ENCODE measurements at regions not wholly inside any gene's neighbourhood (a gene's known extent, or its start where the extent isn't known, plus 50 kb on each side); places are given as distances from the start of the nearest gene placed in this dataset.
"Not testable (repeated sequence)": the region's sequence is repeated elsewhere in the genome, so short reads cannot be mapped to it uniquely, and the experiment has no call there.

GRCh38 chr10:95137990-95138625 lies 55.9 kb upstream of the ACSM6 start:
- DNase-seq (ENCODE audit: low read depth in 2 of 2) = not testable (repeated sequence)

GRCh38 chr10:95134490-95134889 lies 59.5 kb upstream of the ACSM6 start:
- DNase-seq (ENCODE audit: low read depth in 2 of 2) = no peak

GRCh38 chr10:95133997-95134396 lies 60.0 kb upstream of the ACSM6 start:
- no peak for DNase-seq (ENCODE audit: low read depth in 2 of 2)

GRCh38 chr10:95133016-95133752 lies 60.9 kb upstream of the ACSM6 start:
- DNase-seq (ENCODE audit: low read depth in 2 of 2) = peak; percentile 22 to 30

- not testable (repeated sequence) for DNase-seq (ENCODE audit: low read depth in 2 of 2)
Measured at GRCh38 chr10:95130429-95130828, 61.1 kb upstream of the CYP2C8 start.

- no peak for DNase-seq (ENCODE audit: low read depth in 2 of 2)
Measured at GRCh38 chr10:95125582-95125981, 56.3 kb upstream of the CYP2C8 start.

- no peak for DNase-seq (ENCODE audit: low read depth in 2 of 2)
Measured at GRCh38 chr10:95122736-95123135, 53.4 kb upstream of the CYP2C8 start.

- no peak for DNase-seq (ENCODE audit: low read depth in 2 of 2)
Measured at GRCh38 chr10:95121904-95122303, 52.6 kb upstream of the CYP2C8 start.
